GM23338 (cell line): ENCODE measurements at regions not wholly inside any gene's neighbourhood (a gene's known extent, or its start where the extent isn't known, plus 50 kb on each side); places are given as distances from the start of the nearest gene placed in this dataset.

ENCODE experiments used
- ATAC-seq: fragments of 200-7000 bp; cut with Tn5 transposase; 3 replicates; pipeline ENCODE4 v1.9.1; 2020
- DNase-seq: peaks from one replicate; pipeline ENCODE4 v3.0.0-alpha.2; 2015; ENCODE audit warnings: low spot score
- H2AFZ ChIP-seq: fragments of 200-600 bp; sonication (generic); 2 replicates; pipeline ENCODE4 v1.8.0; 2016; ENCODE audit warnings: antibody characterized with exemption, mild to moderate bottlenecking, moderate library complexity
- H3F3A ChIP-seq: fragments of 200-600 bp; sonication (generic); replicated peaks from 2 replicates; pipeline ENCODE4 v1.8.0; 2017; ENCODE audit warnings: antibody characterized with exemption, mixed run types, low read depth
- H3K27ac ChIP-seq: fragments of 200-600 bp; sonication (generic); 2 replicates; pipeline ENCODE4 v1.6.1; 2016; ENCODE audit warnings: low read depth
- H3K27me3 ChIP-seq: fragments of 200-600 bp; sonication (generic); 2 replicates; pipeline ENCODE4 v1.8.0; 2016; ENCODE audit warnings: mild to moderate bottlenecking, mixed run types, moderate library complexity; ENCODE audit not compliant: insufficient read depth
- H3K36me3 ChIP-seq: fragments of 200-600 bp; sonication (generic); 2 replicates; pipeline ENCODE4 v1.8.0; 2016; ENCODE audit warnings: mild to moderate bottlenecking; ENCODE audit not compliant: insufficient read depth
- H3K4me1 ChIP-seq: fragments of 200-600 bp; sonication (generic); 2 replicates; pipeline ENCODE4 v1.8.0; 2016; ENCODE audit warnings: mild to moderate bottlenecking, moderate library complexity; ENCODE audit not compliant: insufficient read depth
- H3K4me2 ChIP-seq: fragments of 200-600 bp; sonication (generic); 2 replicates; pipeline ENCODE4 v1.7.1; 2017; ENCODE audit warnings: mixed run types
- H3K4me3 ChIP-seq: fragments of 200-600 bp; sonication (generic); 2 replicates; pipeline ENCODE4 v1.6.1; 2016; ENCODE audit warnings: mixed run types
- H3K79me2 ChIP-seq: fragments of 200-600 bp; sonication (generic); replicated peaks from 2 replicates; pipeline ENCODE4 v1.8.0; 2017; ENCODE audit warnings: mild to moderate bottlenecking; ENCODE audit not compliant: insufficient read depth
- H3K9me2 ChIP-seq: fragments of 200-600 bp; sonication (generic); 2 replicates; pipeline ENCODE4 v1.8.0; 2017; ENCODE audit not compliant: insufficient read depth
- H4K20me1 ChIP-seq: fragments of 200-600 bp; sonication (generic); replicated peaks from 2 replicates; pipeline ENCODE4 v1.8.0; 2017; ENCODE audit warnings: mild to moderate bottlenecking; ENCODE audit not compliant: insufficient read depth
- H3K27ac Mint-ChIP-seq: 2 replicates; pipeline ENCODE4 v1.8.0; 2020; ENCODE audit warnings: inconsistent platforms, mild to moderate bottlenecking, moderate library complexity, mixed read lengths
- H3K27me3 Mint-ChIP-seq: 3 replicates; pipeline ENCODE4 v1.8.0; 2022; ENCODE audit warnings: low read depth, mild to moderate bottlenecking, moderate library complexity, mixed read lengths, inconsistent platforms; ENCODE audit not compliant: insufficient read depth, poor library complexity
- H3K36me3 Mint-ChIP-seq: 3 replicates; pipeline ENCODE4 v1.8.0; 2021; ENCODE audit warnings: low read depth, mild to moderate bottlenecking, inconsistent platforms, moderate library complexity, mixed read lengths
- H3K4me1 Mint-ChIP-seq: 3 replicates; pipeline ENCODE4 v1.8.0; 2020; ENCODE audit warnings: mild to moderate bottlenecking, inconsistent platforms, mixed read lengths
- H3K4me3 Mint-ChIP-seq: 3 replicates; pipeline ENCODE4 v1.8.0; 2021; ENCODE audit warnings: moderate library complexity, mild to moderate bottlenecking, inconsistent platforms, mixed read lengths
- H3K9me3 Mint-ChIP-seq: 3 replicates; pipeline ENCODE4 v1.8.0; 2020; ENCODE audit warnings: moderate library complexity, mild to moderate bottlenecking, inconsistent platforms, mixed read lengths
- CREB1 ChIP-seq: fragments of 250-450 bp; sonication (Bioruptor Pico); IDR thresholded peaks from 2 replicates; pipeline ENCODE4 v1.5.0; 2020; ENCODE audit warnings: low read depth, mild to moderate bottlenecking, moderate library complexity
- EZH2 ChIP-seq: fragments of 200-600 bp; sonication (generic); IDR thresholded peaks from one replicate; pipeline ENCODE4 v1.8.0; 2017; ENCODE audit warnings: antibody characterized with exemption, mild to moderate bottlenecking, low read depth; ENCODE audit not compliant: unreplicated experiment
- EZH2phosphoT487 ChIP-seq: fragments of 200-600 bp; sonication (generic); IDR thresholded peaks from one replicate; pipeline ENCODE4 v1.8.1; 2018; ENCODE audit warnings: antibody characterized with exemption; ENCODE audit not compliant: unreplicated experiment
- JUNB ChIP-seq: IDR thresholded peaks from one replicate; pipeline ENCODE4 v1.6.1; 2016; ENCODE audit warnings: antibody characterized with exemption; ENCODE audit not compliant: unreplicated experiment
- NANOG ChIP-seq: IDR thresholded peaks from 2 replicates; pipeline ENCODE4 v1.6.1; 2016; ENCODE audit warnings: antibody characterized with exemption, borderline replicate concordance
- POLR2AphosphoS5 ChIP-seq: IDR thresholded peaks from 2 replicates; pipeline ENCODE4 v1.6.1; 2016; ENCODE audit warnings: antibody characterized with exemption, low read depth
- REST ChIP-seq: IDR thresholded peaks from one replicate; pipeline ENCODE4 v1.6.1; 2018; ENCODE audit warnings: antibody characterized with exemption; ENCODE audit not compliant: unreplicated experiment
- STAT1 ChIP-seq: IDR thresholded peaks from one replicate; pipeline ENCODE4 v1.6.1; 2016; ENCODE audit warnings: antibody characterized with exemption; ENCODE audit not compliant: unreplicated experiment
- ZNF114 ChIP-seq: fragments of 250-450 bp; sonication (Bioruptor Pico); IDR thresholded peaks from 2 replicates; pipeline ENCODE4 v1.5.0; 2020; ENCODE audit warnings: mild to moderate bottlenecking, moderate library complexity
- ZNF331 ChIP-seq: fragments of 250-450 bp; sonication (Bioruptor Pico); IDR thresholded peaks from 2 replicates; pipeline ENCODE4 v1.5.0; 2020; ENCODE audit warnings: low read depth, mild to moderate bottlenecking, moderate library complexity
- ZNF462 ChIP-seq: fragments of 250-450 bp; sonication (Bioruptor Pico); IDR thresholded peaks from 2 replicates; pipeline ENCODE4 v1.5.0; 2020; ENCODE audit warnings: mild to moderate bottlenecking, moderate library complexity
- TF ChIP-seq, protein P1 (sequence below), 2 experiments: fragments of 200-600 bp in 1 of 2; sonication (generic) in 1 of 2; conservative IDR thresholded peaks; 2 replicates each; pipeline versions ENCODE4 v1.5.1 to v1.6.1; 2016 to 2017; ENCODE audit warnings: antibody characterized with exemption in 2 of 2, low read depth in 2 of 2, mild to moderate bottlenecking in 2 of 2, moderate library complexity in 1 of 2
- TF ChIP-seq, protein P2 (sequence below): IDR thresholded peaks from 2 replicates; pipeline ENCODE4 v1.6.1; 2016; ENCODE audit warnings: antibody characterized with exemption

DNA sequence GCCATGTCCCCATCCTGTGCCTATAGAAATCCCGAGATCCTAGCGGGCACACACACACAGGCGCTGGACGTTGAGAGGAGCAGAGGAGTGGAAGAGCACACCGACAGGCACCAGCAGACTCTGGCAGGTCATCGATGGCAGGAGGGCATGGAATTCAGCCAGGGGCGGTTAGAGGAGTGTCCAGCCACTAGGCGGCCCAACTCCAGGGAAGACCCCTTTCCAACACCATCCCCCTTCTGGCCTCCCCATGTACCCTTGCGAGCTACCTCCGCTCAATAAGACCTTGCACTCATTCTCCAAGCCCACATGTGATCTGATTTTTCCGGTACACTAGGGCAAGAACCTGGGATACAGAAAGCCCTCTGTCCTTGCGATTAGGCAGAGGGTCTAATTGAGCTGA is 356.0 kb upstream of the DPP6 start:
- Histone ChIP-seq H3K4me3 (no peak overlapping the region), H3K27me3 (no peaks in the 10 kb centered on the region), H4K20me1 (no peaks in the 10 kb centered on the region), H3K36me3 (0 out of 2 replicates have a peak, but pooled peaks cover 6% of the 10 kb centered on the region), H3F3A (no peaks in the 10 kb centered on the region), H3K27ac (no peak overlapping the region), H3K4me1 (no peaks in the 10 kb centered on the region), H3K9me2 (no peaks in the 10 kb centered on the region), H3K4me2 (no peak overlapping the region), H3K79me2 (no peaks in the 10 kb centered on the region), H2AFZ (no peak overlapping the region)
- Mint-ChIP-seq H3K36me3 (peaks cover 4% of the 10 kb centered on the region; the same call in 2 of the 3 replicates), H3K4me3 (no peak overlapping the region), H3K27ac (no peak overlapping the region), H3K27me3 (peaks cover 3% of the 10 kb centered on the region), H3K4me1 (no peaks in the 10 kb centered on the region), H3K9me3 (peaks cover 96% of the 10 kb centered on the region)
- no peak for TF ChIP-seq STAT1
- no peak for TF ChIP-seq JUNB
- TF ChIP-seq CREB1 (CRISPR knock-in tag): no peak
- TF ChIP-seq NANOG: no peak
- no peak for TF ChIP-seq ZNF462 (CRISPR knock-in tag)
- no peak for TF ChIP-seq ZNF331
- TF ChIP-seq, protein P1, sequence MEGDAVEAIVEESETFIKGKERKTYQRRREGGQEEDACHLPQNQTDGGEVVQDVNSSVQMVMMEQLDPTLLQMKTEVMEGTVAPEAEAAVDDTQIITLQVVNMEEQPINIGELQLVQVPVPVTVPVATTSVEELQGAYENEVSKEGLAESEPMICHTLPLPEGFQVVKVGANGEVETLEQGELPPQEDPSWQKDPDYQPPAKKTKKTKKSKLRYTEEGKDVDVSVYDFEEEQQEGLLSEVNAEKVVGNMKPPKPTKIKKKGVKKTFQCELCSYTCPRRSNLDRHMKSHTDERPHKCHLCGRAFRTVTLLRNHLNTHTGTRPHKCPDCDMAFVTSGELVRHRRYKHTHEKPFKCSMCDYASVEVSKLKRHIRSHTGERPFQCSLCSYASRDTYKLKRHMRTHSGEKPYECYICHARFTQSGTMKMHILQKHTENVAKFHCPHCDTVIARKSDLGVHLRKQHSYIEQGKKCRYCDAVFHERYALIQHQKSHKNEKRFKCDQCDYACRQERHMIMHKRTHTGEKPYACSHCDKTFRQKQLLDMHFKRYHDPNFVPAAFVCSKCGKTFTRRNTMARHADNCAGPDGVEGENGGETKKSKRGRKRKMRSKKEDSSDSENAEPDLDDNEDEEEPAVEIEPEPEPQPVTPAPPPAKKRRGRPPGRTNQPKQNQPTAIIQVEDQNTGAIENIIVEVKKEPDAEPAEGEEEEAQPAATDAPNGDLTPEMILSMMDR (conservative IDR thresholded peaks at IDR 0.05; ENCODE audit: low read depth in 2 of 2): no peak
- no peak for TF ChIP-seq EZH2phosphoT487
- no peak for TF ChIP-seq EZH2
- TF ChIP-seq, protein P2, sequence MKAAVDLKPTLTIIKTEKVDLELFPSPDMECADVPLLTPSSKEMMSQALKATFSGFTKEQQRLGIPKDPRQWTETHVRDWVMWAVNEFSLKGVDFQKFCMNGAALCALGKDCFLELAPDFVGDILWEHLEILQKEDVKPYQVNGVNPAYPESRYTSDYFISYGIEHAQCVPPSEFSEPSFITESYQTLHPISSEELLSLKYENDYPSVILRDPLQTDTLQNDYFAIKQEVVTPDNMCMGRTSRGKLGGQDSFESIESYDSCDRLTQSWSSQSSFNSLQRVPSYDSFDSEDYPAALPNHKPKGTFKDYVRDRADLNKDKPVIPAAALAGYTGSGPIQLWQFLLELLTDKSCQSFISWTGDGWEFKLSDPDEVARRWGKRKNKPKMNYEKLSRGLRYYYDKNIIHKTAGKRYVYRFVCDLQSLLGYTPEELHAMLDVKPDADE: no peak
- no peak for TF ChIP-seq REST
- TF ChIP-seq ZNF114 (CRISPR knock-in tag): no peak
- no peak for TF ChIP-seq POLR2AphosphoS5
- ATAC-seq: no peak
- DNase-seq: no peak
